Psoas muscle (tissue), 7 donors: ENCODE measurements at regions not wholly inside any gene's neighbourhood (a gene's known extent, or its start where the extent isn't known, plus 50 kb on each side); places are given as distances from the start of the nearest gene placed in this dataset.
"Not testable (repeated sequence)": the region's sequence is repeated elsewhere in the genome, so short reads cannot be mapped to it uniquely, and the experiment has no call there.

Experiments
- ATAC-seq, 4 donors: fragments of 200-7000 bp; cut with Tn5 transposase; one replicate each; pipeline ENCODE4 v1.9.1; 2020; ENCODE audit warnings: moderate library complexity in 3 of 4, mild to moderate bottlenecking in 2 of 4
- DNase-seq, 2 donors: peaks; one replicate each; pipeline ENCODE4 v3.0.0-alpha.2; 2020
- H3K27ac ChIP-seq: fragments of 200-600 bp; one replicate; pipeline ENCODE4 v1.8.0; 2022
- H3K27me3 ChIP-seq, 3 donors: fragments of 200-600 bp in 1 of 3; one replicate each; pipeline versions ENCODE4 v1.6.1 to v1.8.0; 2013 to 2022; ENCODE audit warnings: low read length in 2 of 3, mild to moderate bottlenecking in 2 of 3, moderate library complexity in 1 of 3; ENCODE audit not compliant: insufficient read depth in 3 of 3
- H3K36me3 ChIP-seq, 2 donors: fragments of 200-600 bp in 1 of 2; one replicate each; pipeline versions ENCODE4 v1.6.1 to v1.8.0; 2013 to 2022; ENCODE audit warnings: low read depth in 1 of 2, mild to moderate bottlenecking in 1 of 2, moderate library complexity in 1 of 2; ENCODE audit not compliant: insufficient read depth in 1 of 2
- H3K4me1 ChIP-seq: fragments of 200-600 bp; one replicate; pipeline ENCODE4 v1.8.0; 2022
- H3K4me3 ChIP-seq: fragments of 200-600 bp; one replicate; pipeline ENCODE4 v1.8.0; 2022; ENCODE audit warnings: mild to moderate bottlenecking
- H3K9me3 ChIP-seq: fragments of 200-600 bp; one replicate; pipeline ENCODE4 v1.8.0; 2022
- WGBS, 3 donors: extraction: QIAGEN DNeasy Blood & Tissue Kit; methylation state at CpG; one replicate each; pipeline versions ENCODE4 v1.1.6 to v1.1.7; 2013; 5-methylcytosine and 5-hydroxymethylcytosine counted together
- intact Hi-C, 2 donors: fragments of 100-400 bp; cut with DNase I; formaldehyde crosslinking; loops; one replicate each; pipeline versions ENCODE4 v1.11.0 to v1.14.2; 2022
- TF ChIP-seq, protein P1 (sequence below): fragments of 200-600 bp; IDR thresholded peaks from one replicate; pipeline ENCODE4 v1.8.0; 2022; ENCODE audit warnings: antibody characterized with exemption
- donor health status: healthy with polysubstance abuse.
- donor health status: DM: no; HTN: no; CAD: no; lungs with moderate emphysema.
- donor health status: Bipolar disorder and iron deficiency.
- donor health status: healthy.
- donor health status: DM: yes; HTN: yes; CAD: no.
- donor health status: DM: no; HTN: no; CAD: no.
- donor health status: DM: yes; HTN: yes; CAD: no.

DNA sequence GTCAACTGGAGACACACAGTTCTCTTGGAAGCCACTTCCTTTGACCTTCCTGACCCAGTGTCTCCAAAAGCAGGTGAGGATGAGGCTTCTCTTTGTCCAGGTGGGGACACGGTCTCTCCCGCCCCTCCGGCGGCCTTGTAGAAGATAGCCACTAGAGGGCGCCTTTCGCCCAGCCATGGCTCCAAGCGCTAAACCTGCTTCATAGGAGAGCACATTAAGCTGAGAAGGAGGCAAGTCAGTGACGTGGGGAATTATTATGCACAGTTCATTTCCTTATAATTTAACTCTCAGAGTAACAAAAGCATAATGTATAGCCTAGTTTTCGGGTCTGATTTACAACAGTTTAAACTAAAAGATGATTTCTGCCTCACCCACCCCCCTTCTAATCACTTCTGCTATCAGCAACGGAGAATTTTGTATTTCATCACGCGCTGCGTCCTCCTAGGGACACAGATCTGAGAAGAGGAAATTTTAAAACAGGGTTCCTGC, 208.7 kb downstream of the ICOS start:
- peaks cover 0 to 3% (median 0%) of the 10 kb centered on the region in 3 donors for H3K27me3 ChIP-seq
- WGBS, 3 donors = 10 to 16% (median 13%) methylated on average over 13 of the region's 13 CpGs
- H3K4me3 ChIP-seq = peak overlapping the region; percentile 62
- peak; percentile 65 to 91 (median 78) for ATAC-seq
- no peaks in the 10 kb centered on the region for H3K4me1 ChIP-seq
- intact Hi-C loops = no loop called here
- no peaks in the 10 kb centered on the region for H3K36me3 ChIP-seq
- no peaks in the 10 kb centered on the region for H3K9me3 ChIP-seq
- peak overlapping the region; percentile 21 for H3K27ac ChIP-seq
- TF ChIP-seq, protein P1, sequence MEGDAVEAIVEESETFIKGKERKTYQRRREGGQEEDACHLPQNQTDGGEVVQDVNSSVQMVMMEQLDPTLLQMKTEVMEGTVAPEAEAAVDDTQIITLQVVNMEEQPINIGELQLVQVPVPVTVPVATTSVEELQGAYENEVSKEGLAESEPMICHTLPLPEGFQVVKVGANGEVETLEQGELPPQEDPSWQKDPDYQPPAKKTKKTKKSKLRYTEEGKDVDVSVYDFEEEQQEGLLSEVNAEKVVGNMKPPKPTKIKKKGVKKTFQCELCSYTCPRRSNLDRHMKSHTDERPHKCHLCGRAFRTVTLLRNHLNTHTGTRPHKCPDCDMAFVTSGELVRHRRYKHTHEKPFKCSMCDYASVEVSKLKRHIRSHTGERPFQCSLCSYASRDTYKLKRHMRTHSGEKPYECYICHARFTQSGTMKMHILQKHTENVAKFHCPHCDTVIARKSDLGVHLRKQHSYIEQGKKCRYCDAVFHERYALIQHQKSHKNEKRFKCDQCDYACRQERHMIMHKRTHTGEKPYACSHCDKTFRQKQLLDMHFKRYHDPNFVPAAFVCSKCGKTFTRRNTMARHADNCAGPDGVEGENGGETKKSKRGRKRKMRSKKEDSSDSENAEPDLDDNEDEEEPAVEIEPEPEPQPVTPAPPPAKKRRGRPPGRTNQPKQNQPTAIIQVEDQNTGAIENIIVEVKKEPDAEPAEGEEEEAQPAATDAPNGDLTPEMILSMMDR = peak; percentile 87
- peak; percentile 66 to 80 for DNase-seq

DNA sequence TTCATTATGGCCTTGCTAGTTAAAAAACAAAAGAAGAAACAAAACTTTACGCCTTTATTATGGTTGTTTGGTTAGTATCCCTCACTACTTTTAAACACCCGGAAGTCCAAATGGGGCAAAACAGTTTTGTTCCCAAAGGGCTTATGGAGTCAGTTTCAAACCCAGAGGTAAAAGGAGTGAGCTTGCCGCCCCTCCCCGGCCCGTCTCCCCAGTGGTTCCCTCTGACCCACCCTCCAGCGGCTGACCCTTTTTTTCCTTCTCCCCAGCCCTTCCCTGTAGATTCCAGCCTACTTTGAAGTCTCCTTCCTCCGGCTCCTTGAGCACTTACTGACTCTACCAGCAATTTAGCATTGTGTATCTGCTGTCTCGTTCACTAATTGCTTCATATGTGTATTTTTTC, 209.2 kb downstream of the ICOS start:
- Histone ChIP-seq H3K36me3 (no peaks in the 10 kb centered on the region), H3K27me3 (peaks cover 0 to 3% (median 0%) of the 10 kb centered on the region in 3 donors), H3K9me3 (no peaks in the 10 kb centered on the region), H3K4me3 (peak overlapping the region; percentile 62), H3K27ac (peak overlapping the region; percentile 21), H3K4me1 (no peaks in the 10 kb centered on the region)
- ATAC-seq (peak in 1 of 4 donors; percentile 21), DNase-seq (no peak)
- WGBS, 3 donors = 16 to 37% (median 34%) methylated on average over 8 of the region's 8 CpGs
- TF ChIP-seq, protein P1 = no peak
- intact Hi-C loops = no loop called here

DNA sequence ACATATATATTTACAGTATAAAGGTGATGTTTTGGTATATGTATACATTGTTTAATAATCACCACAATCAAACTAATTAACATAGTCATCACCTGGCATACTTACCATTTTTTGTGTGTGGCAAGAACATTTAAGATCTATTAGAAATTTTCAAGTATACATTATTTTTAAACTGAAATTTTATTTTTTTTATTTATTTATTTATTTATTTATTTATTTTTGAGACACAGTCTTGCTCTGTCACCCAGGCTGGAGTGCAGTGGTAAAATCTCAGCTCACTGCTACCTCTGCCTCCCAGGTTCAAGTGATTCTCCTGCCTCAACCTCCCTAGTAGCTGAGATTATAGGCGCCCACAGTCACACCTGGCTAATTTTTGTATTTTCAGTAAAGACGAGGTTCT, 210.5 kb downstream of the ICOS start:
- H3K4me3 ChIP-seq, H3K27ac ChIP-seq, H3K36me3 ChIP-seq, ATAC-seq, H3K4me1 ChIP-seq, H3K27me3 ChIP-seq, DNase-seq, H3K9me3 ChIP-seq, intact Hi-C loops: not testable (repeated sequence)
- 97 to 100% (median 97%) methylated on average over 2 of the region's 2 CpGs for WGBS, 3 donors

DNA sequence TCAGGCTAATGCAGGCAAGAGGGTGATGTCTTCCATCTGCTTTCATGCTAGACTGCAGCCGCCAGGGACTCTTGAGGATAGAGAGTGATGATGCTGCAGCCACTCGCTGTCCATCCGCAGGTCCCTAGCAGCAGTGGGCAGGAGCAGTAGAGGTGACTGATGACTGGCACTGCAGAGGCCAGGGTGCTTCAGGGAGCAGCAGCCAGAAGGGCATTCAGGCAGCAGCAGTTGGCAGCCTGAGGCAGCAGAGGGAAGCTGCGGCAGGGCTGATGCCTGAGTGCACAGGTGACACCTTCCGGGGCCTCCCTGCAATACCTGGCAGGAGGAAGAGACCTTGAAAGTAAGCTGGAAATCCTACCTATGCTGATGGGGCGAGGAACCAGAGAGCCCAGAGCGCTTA, 214.2 kb downstream of the ICOS start:
- H3K27me3 ChIP-seq = no peaks in the 10 kb centered on the region
- no peaks in the 10 kb centered on the region for H3K4me1 ChIP-seq
- no peak overlapping the region for H3K4me3 ChIP-seq
- no peak overlapping the region for H3K27ac ChIP-seq
- H3K9me3 ChIP-seq = no peaks in the 10 kb centered on the region
- TF ChIP-seq, protein P1 = no peak
- ATAC-seq (no peak), DNase-seq (no peak)
- no peaks in the 10 kb centered on the region for H3K36me3 ChIP-seq
- intact Hi-C loops = no loop called here
- WGBS, 3 donors = 84 to 91% (median 84%) methylated on average over 7 of the region's 7 CpGs

DNA sequence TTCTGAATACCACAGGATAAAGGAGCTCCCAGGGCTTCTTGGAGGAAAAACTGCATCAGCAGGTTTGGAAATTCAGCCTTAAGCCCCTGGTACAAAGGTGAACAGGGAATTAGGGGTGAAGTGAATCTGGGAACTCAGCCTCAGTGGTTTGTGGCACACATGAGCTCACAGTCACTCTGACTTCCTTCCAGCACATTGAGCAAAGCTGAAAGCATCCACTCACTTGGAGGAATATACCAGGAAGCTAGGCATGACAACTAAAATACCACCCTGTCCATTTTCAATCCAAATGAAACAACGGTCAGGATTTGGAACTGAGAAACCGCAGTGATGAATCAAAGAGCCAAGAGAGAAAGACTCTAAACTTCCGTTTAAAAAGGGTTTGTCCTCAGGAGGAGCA, 216.1 kb downstream of the ICOS start:
- no peaks in the 10 kb centered on the region for H3K36me3 ChIP-seq
- ATAC-seq (no peak), DNase-seq (no peak)
- no peaks in the 10 kb centered on the region for H3K4me1 ChIP-seq
- no peak overlapping the region for H3K4me3 ChIP-seq
- no peaks in the 10 kb centered on the region for H3K9me3 ChIP-seq
- TF ChIP-seq, protein P1 = no peak
- intact Hi-C loops = no loop called here
- WGBS, 3 donors = 5 to 10% (median 9%) methylated on average over 3 of the region's 3 CpGs
- no peaks in the 10 kb centered on the region for H3K27me3 ChIP-seq
- H3K27ac ChIP-seq = no peak overlapping the region
